GM06990 (cell line): ENCODE measurements at regions not wholly inside any gene's neighbourhood (a gene's known extent, or its start where the extent isn't known, plus 50 kb on each side); places are given as distances from the start of the nearest gene placed in this dataset.

ENCODE experiments used
- DNase-seq: peaks from one replicate; pipeline ENCODE4 v3.0.0-alpha.2; 2011; ENCODE audit not compliant: insufficient read length; ENCODE audit errors: extremely low read depth
- H3K27me3 ChIP-seq: replicated peaks from 2 replicates; pipeline ENCODE4 v1.6.0; 2011; ENCODE audit warnings: low read length; ENCODE audit not compliant: control insufficient read depth, insufficient read depth
- H3K36me3 ChIP-seq: 2 replicates; pipeline ENCODE4 v1.5.1; 2011; ENCODE audit warnings: low read length; ENCODE audit not compliant: control insufficient read depth, insufficient read depth
- H3K4me3 ChIP-seq: replicated peaks from 2 replicates; pipeline ENCODE4 v1.5.1; 2011; ENCODE audit warnings: low read depth, mild to moderate bottlenecking, control low read depth, low read length
- CTCF ChIP-seq: IDR thresholded peaks from 2 replicates; pipeline ENCODE4 v1.5.1; 2011; ENCODE audit warnings: low read length, control low read depth, mild to moderate bottlenecking, inconsistent platforms; ENCODE audit not compliant: insufficient read depth, poor library complexity, severe bottlenecking

- H3K4me3 ChIP-seq = no peak overlapping the region
- no peaks in the 10 kb centered on the region for H3K36me3 ChIP-seq
- H3K27me3 ChIP-seq = no peaks in the 10 kb centered on the region; the same call in 1 of the 2 replicates
- DNase-seq = no peak
- no peak for TF ChIP-seq CTCF
These were observed 516.3 kb downstream of the BCOR start for GRCh38 chrX:39581411-39581810.

GRCh38 chrX:39582091-39582490 lies 515.7 kb downstream of the BCOR start:
- no peaks in the 10 kb centered on the region; the same call in 1 of the 2 replicates for H3K27me3 ChIP-seq
- no peaks in the 10 kb centered on the region for H3K36me3 ChIP-seq
- no peak overlapping the region for H3K4me3 ChIP-seq
- no peak for DNase-seq
- TF ChIP-seq CTCF = no peak

GRCh38 chrX:39582976-39583375 lies 514.8 kb downstream of the BCOR start:
- no peak for DNase-seq
- H3K27me3 ChIP-seq = no peaks in the 10 kb centered on the region; the same call in 1 of the 2 replicates
- TF ChIP-seq CTCF = no peak

GRCh38 chrX:39585808-39586207 lies 511.9 kb downstream of the BCOR start:
- no peaks in the 10 kb centered on the region for H3K36me3 ChIP-seq
- TF ChIP-seq CTCF = no peak
- H3K4me3 ChIP-seq = no peak overlapping the region
- H3K27me3 ChIP-seq = no peaks in the 10 kb centered on the region; the same call in 1 of the 2 replicates
- DNase-seq = no peak

More at GRCh38 chrX:39582976-39583375, 514.8 kb downstream of the BCOR start:
- Histone ChIP-seq H3K4me3 (no peak overlapping the region), H3K36me3 (no peaks in the 10 kb centered on the region)

- TF ChIP-seq CTCF = no peak
- Histone ChIP-seq H3K4me3 (no peak overlapping the region), H3K36me3 (no peaks in the 10 kb centered on the region), H3K27me3 (no peaks in the 10 kb centered on the region; the same call in 1 of the 2 replicates)
- no peak for DNase-seq
These were observed 511.4 kb downstream of the BCOR start for GRCh38 chrX:39586359-39586758.

GRCh38 chrX:39591099-39591498 lies 506.7 kb downstream of the BCOR start:
- Histone ChIP-seq H3K27me3 (no peaks in the 10 kb centered on the region; the same call in 1 of the 2 replicates), H3K4me3 (no peak overlapping the region), H3K36me3 (no peaks in the 10 kb centered on the region)
- TF ChIP-seq CTCF = no peak
- no peak for DNase-seq
